ENCODE measurements at regions not wholly inside any gene's neighbourhood (a gene's known extent, or its start where the extent isn't known, plus 50 kb on each side); places are given as distances from the start of the nearest gene placed in this dataset.

GRCh38 chr5:173486355-173487225, 129.9 kb downstream of the BOD1 start:
- TF ChIP-seq, protein P1, sequence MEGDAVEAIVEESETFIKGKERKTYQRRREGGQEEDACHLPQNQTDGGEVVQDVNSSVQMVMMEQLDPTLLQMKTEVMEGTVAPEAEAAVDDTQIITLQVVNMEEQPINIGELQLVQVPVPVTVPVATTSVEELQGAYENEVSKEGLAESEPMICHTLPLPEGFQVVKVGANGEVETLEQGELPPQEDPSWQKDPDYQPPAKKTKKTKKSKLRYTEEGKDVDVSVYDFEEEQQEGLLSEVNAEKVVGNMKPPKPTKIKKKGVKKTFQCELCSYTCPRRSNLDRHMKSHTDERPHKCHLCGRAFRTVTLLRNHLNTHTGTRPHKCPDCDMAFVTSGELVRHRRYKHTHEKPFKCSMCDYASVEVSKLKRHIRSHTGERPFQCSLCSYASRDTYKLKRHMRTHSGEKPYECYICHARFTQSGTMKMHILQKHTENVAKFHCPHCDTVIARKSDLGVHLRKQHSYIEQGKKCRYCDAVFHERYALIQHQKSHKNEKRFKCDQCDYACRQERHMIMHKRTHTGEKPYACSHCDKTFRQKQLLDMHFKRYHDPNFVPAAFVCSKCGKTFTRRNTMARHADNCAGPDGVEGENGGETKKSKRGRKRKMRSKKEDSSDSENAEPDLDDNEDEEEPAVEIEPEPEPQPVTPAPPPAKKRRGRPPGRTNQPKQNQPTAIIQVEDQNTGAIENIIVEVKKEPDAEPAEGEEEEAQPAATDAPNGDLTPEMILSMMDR (IDR thresholded peaks at IDR 0.05), result no peak
- TF ChIP-seq MXI1 (IDR thresholded peaks at IDR 0.05; ENCODE audit: low read depth, low read length) (no peak), MEF2A (IDR thresholded peaks at IDR 0.05; ENCODE audit: borderline replicate concordance, low read depth) (no peak), POLR2AphosphoS5 (IDR thresholded peaks at IDR 0.05; ENCODE audit: low read depth, low read length) (no peak)
- TF ChIP-seq, protein P2, sequence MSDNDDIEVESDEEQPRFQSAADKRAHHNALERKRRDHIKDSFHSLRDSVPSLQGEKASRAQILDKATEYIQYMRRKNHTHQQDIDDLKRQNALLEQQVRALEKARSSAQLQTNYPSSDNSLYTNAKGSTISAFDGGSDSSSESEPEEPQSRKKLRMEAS (IDR thresholded peaks at IDR 0.05; ENCODE audit: low read depth), result no peak
